ENCODE measurements at regions not wholly inside any gene's neighbourhood (a gene's known extent, or its start where the extent isn't known, plus 50 kb on each side); places are given as distances from the start of the nearest gene placed in this dataset.
"Not testable (repeated sequence)": the region's sequence is repeated elsewhere in the genome, so short reads cannot be mapped to it uniquely, and the experiment has no call there.

DNA sequence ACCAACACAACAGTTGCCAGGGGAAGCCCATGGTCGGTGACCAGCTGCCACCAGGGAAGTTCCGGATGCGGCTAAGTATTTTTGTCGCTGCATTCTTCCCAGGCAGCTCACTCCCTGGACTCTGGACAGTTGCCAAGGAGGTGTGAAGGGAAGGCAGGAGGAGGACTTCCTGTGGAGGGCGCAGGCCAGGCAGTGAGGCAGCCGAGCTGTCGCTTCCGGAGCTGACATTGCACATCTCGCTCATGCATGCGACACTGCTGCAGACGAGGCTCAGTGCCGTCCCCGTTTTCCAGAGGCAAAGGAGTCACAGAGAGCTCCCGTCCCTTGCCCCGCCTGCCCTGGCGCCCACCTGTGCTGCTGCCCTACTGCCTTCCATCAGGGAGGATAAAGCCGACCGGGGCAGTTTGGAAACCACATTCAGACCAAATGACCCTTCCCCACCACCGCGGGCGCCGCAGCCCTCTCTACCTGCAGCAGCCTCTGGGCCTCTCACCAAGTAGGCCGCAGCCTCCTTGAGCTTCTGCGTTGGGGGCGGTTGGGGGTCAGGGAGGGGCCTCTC is 81.4 kb downstream of the NENF start:
- no peak overlapping the region for H3K27ac Mint-ChIP-seq (ENCODE audit: low read depth)
- DNase-seq (ENCODE audit: low spot score in 2 of 2) (no peak), ATAC-seq (replicated peaks; ENCODE audit: extremely low read depth, poor library complexity, severe bottlenecking) (no peak)
- H3K4me3 Mint-ChIP-seq, result no peak overlapping the region
- H3K27me3 Mint-ChIP-seq, result peaks cover 83% of the 10 kb centered on the region
- no peaks in the 10 kb centered on the region for H3K4me1 Mint-ChIP-seq
- H3K9me3 Mint-ChIP-seq, result no peaks in the 10 kb centered on the region
- H3K36me3 Mint-ChIP-seq (ENCODE audit: insufficient read depth), result peaks cover 2% of the 10 kb centered on the region

DNA sequence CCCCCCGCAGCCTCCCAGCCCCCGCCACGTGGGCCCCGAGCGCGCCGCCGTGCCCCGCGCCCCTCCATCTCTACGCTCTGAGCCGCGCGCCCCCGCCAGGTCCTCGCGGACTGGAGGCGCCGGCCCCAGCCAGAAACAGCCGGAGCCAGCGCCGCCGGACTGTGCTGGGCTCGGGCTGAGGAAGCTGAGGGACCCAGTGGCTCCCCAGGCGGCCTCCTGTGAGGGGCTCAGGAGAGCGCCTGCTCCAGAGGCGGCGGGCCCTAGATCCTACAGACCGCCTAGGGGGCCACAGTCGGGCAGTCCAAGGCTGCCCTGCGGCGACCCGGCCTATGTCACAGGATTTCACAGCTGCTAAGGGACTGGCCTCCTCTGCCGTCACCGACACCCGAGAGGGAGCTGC is 82.1 kb downstream of the NENF start:
- Mint-ChIP-seq H3K4me3 (no peak overlapping the region), H3K27ac (ENCODE audit: low read depth) (no peak overlapping the region), H3K36me3 (ENCODE audit: insufficient read depth) (peaks cover 2% of the 10 kb centered on the region), H3K27me3 (peaks cover 76% of the 10 kb centered on the region), H3K4me1 (no peaks in the 10 kb centered on the region), H3K9me3 (no peaks in the 10 kb centered on the region)
- ATAC-seq (replicated peaks; ENCODE audit: extremely low read depth, poor library complexity, severe bottlenecking) (no peak), DNase-seq (ENCODE audit: low spot score in 2 of 2) (no peak)

DNA sequence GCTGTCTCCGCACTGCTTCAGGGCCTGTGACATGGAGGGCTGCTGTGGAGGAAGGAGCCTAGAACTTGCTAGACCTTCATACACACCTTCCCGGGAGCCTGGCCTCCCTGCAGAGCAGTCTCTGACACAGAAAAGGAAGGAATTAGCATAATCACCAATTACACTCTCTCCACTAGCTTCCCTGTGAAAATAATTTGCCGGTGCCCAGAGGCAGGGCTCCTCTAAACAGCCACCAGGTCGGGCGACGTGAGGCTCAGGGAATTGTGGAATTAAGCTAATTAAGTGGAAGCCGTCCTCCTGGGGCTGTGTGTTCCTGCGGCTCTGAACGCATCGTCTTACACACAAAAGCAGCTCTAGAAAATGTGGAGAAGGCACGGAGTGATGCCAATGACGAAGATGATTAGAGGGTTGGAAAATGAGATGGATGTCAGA is 82.6 kb downstream of the NENF start:
- Mint-ChIP-seq H3K9me3 (no peaks in the 10 kb centered on the region), H3K27me3 (peaks cover 74% of the 10 kb centered on the region), H3K36me3 (ENCODE audit: insufficient read depth) (peaks cover 2% of the 10 kb centered on the region), H3K27ac (ENCODE audit: low read depth) (no peak overlapping the region), H3K4me3 (peak overlapping the region; percentile 2), H3K4me1 (no peaks in the 10 kb centered on the region)
- ATAC-seq (replicated peaks; ENCODE audit: extremely low read depth, poor library complexity, severe bottlenecking) (no peak), DNase-seq (ENCODE audit: low spot score in 2 of 2) (no peak)

DNA sequence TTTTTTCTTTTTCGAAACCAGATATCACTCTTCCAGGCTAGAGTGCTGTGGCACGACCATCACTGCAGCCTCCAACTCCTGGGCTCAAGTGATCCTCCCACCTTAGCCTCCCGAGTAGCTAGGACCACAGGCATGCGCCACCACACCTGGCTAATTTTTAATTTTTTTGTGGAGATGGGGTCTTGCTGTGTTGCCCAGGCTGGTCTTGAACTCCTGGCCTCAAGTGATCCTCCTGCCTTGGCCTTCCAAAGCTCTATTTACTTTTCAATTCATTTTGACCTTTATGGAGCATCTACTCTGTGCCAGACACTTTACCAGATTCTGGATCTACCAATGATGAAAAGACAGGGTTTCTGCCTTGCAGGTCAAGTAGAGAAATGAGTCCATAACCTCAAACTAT is 83.3 kb downstream of the NENF start:
- Mint-ChIP-seq H3K27me3 (peaks cover 74% of the 10 kb centered on the region), H3K4me3 (peak overlapping the region; percentile 2)
- not testable (repeated sequence) for H3K9me3 Mint-ChIP-seq; DNase-seq (ENCODE audit: low spot score in 2 of 2); H3K4me1 Mint-ChIP-seq; ATAC-seq (replicated peaks; ENCODE audit: extremely low read depth, poor library complexity, severe bottlenecking); H3K27ac Mint-ChIP-seq (ENCODE audit: low read depth); H3K36me3 Mint-ChIP-seq (ENCODE audit: insufficient read depth)

DNA sequence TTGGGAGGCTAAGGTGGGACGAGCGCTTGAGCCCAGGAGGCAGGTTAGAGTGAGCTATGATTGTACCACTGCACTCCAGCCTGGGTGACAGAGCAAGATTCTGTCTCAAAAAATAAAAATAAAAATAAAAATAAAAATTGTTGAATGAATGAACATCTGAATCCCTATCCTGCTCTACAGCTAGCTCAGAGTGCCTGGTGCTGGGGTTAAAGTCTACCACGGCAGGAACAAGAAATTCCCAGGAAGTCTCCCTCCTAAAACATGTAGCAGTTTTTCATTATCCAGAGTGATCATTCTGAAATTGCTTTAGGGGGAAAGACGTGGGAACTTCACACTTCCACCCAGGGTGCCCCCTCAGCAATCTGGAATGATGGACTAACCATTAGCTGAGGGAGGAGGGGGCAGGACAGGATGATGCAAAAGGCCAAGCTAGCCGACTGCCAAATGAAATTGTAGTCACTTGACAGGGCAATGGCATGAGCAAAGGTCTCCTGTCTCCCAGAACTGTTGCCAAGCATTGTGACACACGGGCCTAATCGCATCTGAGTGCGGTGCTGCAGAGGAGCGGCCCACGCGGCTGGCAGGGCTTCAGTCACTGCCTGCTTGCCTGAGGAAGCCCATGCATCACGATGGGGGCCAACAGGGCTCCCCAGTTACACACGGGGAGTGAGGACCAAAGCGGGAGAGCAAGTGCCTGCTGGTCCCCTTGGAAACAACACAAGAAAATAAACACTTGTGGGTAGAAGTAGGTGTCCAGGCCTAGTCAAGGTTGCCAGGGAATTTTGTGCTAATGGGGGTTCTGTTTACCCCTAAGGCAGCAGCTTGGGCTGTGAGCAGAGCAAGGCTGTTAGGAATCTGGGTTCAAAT is 85.7 kb downstream of the NENF start:
- no peak for ATAC-seq (replicated peaks; ENCODE audit: extremely low read depth, poor library complexity, severe bottlenecking)
- Mint-ChIP-seq H3K36me3 (ENCODE audit: insufficient read depth) (peaks cover 2% of the 10 kb centered on the region), H3K4me1 (no peaks in the 10 kb centered on the region), H3K27ac (ENCODE audit: low read depth) (no peak overlapping the region), H3K27me3 (peaks cover 62% of the 10 kb centered on the region), H3K4me3 (no peak overlapping the region), H3K9me3 (no peaks in the 10 kb centered on the region)
- DNase-seq (ENCODE audit: low spot score in 2 of 2), result no peak

DNA sequence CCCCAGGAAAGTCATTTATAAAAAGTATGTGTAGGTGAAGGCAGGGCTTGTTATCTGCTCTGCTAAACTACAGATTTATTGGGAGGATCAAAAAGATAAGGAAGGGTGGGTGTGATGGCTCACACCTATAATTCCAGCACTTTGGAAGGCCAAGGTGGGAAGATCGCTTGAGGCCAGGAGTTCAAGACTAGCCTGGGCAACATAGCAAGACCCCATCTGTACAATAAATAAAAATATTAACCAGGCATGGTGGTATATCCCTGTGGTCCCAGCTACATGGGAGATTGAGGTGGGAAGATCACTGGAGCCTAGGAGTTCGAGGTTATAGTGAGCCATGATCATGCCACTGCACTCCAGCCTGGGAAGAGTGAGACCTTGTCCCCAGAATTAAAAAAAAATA is 86.4 kb downstream of the NENF start:
- ATAC-seq (replicated peaks; ENCODE audit: extremely low read depth, poor library complexity, severe bottlenecking) (no peak), DNase-seq (ENCODE audit: low spot score in 2 of 2) (no peak)
- Mint-ChIP-seq H3K9me3 (no peaks in the 10 kb centered on the region), H3K27me3 (peaks cover 55% of the 10 kb centered on the region), H3K36me3 (ENCODE audit: insufficient read depth) (no peaks in the 10 kb centered on the region), H3K27ac (ENCODE audit: low read depth) (no peak overlapping the region), H3K4me3 (no peak overlapping the region), H3K4me1 (no peaks in the 10 kb centered on the region)

DNA sequence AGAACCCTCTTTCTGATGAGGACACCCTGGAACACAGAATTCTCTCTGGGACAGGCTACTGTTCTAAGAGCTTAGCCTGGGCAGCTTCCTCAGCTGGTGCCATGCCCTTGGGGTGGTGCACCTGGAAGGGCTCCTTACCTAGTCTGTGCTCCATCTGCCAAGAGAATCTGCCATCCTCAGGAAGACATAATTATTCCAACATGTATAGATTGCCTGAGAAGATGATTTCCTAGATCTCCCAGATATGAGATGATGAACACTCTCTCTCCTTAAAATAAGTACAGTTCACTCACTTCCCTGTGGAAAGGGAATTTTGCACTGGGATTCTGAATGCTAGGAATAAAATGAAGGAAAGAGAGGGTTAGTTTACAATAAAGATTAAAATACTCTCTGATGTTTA is 87.6 kb downstream of the NENF start:
- Mint-ChIP-seq H3K4me1 (no peaks in the 10 kb centered on the region), H3K36me3 (ENCODE audit: insufficient read depth) (no peaks in the 10 kb centered on the region), H3K27ac (ENCODE audit: low read depth) (no peak overlapping the region), H3K9me3 (no peaks in the 10 kb centered on the region), H3K27me3 (peaks cover 49% of the 10 kb centered on the region), H3K4me3 (no peak overlapping the region)
- DNase-seq (ENCODE audit: low spot score in 2 of 2) (no peak), ATAC-seq (replicated peaks; ENCODE audit: extremely low read depth, poor library complexity, severe bottlenecking) (no peak)

DNA sequence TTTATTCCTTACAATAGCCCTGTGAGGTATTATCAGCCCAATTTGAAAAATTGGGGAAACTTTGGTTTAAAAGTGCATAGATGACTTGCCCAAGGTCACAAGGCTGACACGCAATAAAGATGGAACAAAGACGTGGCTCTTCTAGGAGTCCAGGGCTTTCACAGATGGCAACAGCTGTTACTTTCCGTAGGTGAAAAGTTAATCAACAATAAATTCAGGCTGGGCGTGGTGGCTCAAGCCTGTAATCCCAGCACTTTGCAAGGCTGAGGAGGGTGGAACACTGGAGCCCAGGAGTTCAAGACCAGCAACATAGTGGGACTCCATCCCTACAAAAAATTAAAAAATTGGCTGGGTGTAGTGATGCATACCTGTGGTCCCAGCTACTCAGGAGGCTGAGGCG is 87.8 kb upstream of the ATF3 start:
- DNase-seq (ENCODE audit: low spot score in 2 of 2) (no peak), ATAC-seq (replicated peaks; ENCODE audit: extremely low read depth, poor library complexity, severe bottlenecking) (no peak)
- Mint-ChIP-seq H3K9me3 (no peaks in the 10 kb centered on the region), H3K27ac (ENCODE audit: low read depth) (no peak overlapping the region), H3K4me1 (no peaks in the 10 kb centered on the region), H3K27me3 (peaks cover 44% of the 10 kb centered on the region), H3K4me3 (no peak overlapping the region), H3K36me3 (ENCODE audit: insufficient read depth) (no peaks in the 10 kb centered on the region)

DNA sequence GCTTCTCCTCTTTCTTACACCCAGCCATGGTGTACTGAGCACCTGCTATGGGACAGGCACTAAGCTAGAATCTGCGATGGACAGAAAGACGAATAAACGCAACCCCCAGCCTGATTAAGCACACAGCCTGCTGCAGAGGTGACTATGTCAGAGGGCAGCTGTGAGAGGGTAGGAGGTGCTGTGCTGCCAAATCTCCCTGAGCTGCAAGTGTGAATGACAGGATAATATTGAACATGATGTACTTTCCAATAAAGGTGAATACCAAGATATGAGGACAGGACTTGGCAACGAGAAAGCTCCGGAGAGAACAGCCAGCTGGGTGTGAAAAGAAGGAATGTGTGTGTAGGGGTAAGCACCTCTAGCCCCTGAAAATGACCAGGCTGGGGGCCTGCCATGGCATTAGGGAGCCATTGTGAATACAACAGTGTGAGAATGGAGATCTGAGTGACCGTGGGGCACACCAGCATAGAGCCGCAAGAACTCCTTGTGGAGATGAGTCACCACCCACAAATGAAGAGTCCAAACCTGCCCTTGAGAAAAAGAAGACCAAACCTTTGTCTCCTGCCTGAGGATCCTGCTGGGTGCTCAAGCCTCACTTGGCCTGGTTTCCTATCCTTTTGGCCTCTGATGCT is 83.0 kb upstream of the ATF3 start:
- H3K4me1 Mint-ChIP-seq, result no peaks in the 10 kb centered on the region
- ATAC-seq (replicated peaks; ENCODE audit: extremely low read depth, poor library complexity, severe bottlenecking) (no peak), DNase-seq (ENCODE audit: low spot score in 2 of 2) (no peak)
- H3K4me3 Mint-ChIP-seq, result no peak overlapping the region
- H3K27ac Mint-ChIP-seq (ENCODE audit: low read depth), result no peak overlapping the region
- H3K9me3 Mint-ChIP-seq, result no peaks in the 10 kb centered on the region
- H3K36me3 Mint-ChIP-seq (ENCODE audit: insufficient read depth), result no peaks in the 10 kb centered on the region
- peaks cover 39% of the 10 kb centered on the region for H3K27me3 Mint-ChIP-seq

DNA sequence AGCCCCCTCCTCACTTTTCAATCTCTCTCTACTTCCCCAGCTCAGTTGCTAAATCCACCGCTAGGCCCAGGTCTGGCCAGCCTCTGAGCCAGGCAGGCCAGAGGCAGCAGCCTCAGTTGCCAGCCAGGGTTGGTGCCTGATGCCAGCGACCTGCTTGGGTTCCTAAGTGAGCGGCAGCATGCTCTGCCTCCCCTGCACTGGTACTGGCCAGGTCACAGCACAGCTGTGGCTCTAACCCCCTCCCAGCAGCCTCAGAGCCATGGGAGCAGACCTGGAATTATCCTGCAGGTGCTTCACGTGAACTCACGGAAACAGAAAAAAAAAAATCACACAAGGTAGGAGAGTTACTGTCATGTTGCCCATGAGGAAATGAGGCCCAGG is 82.5 kb upstream of the ATF3 start:
- no peak overlapping the region for H3K27ac Mint-ChIP-seq (ENCODE audit: low read depth)

DNA sequence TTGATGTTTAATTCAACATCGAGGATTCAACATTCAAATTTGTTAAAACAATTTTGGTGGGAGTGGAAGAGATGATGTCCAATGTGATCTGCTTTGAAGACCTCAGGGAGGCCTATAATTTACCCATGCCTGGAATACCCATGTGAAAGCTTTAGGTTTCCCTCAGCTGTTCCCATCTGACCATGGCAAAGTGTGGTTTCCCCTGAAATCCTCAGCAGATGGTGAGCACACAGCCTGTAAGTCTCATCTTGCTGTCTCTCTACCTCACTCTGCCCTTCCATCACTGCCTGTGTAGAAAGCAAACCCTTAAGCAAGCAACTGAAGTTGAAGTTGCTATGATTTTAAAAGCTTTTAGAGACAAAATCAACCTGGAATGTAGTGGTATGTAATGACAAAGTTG is 80.1 kb upstream of the ATF3 start:
- DNase-seq (ENCODE audit: low spot score in 2 of 2) (no peak), ATAC-seq (replicated peaks; ENCODE audit: extremely low read depth, poor library complexity, severe bottlenecking) (no peak)
- H3K4me1 Mint-ChIP-seq, result no peaks in the 10 kb centered on the region
- no peak overlapping the region for H3K4me3 Mint-ChIP-seq
- H3K27me3 Mint-ChIP-seq, result peaks cover 25% of the 10 kb centered on the region
- H3K36me3 Mint-ChIP-seq (ENCODE audit: insufficient read depth), result no peaks in the 10 kb centered on the region
- H3K9me3 Mint-ChIP-seq, result no peaks in the 10 kb centered on the region
- H3K27ac Mint-ChIP-seq (ENCODE audit: low read depth), result no peak overlapping the region

More for the DNA sequence above, 82.5 kb upstream of the ATF3 start:
- Mint-ChIP-seq H3K4me1 (no peaks in the 10 kb centered on the region), H3K27me3 (peaks cover 36% of the 10 kb centered on the region), H3K9me3 (no peaks in the 10 kb centered on the region), H3K4me3 (no peak overlapping the region), H3K36me3 (ENCODE audit: insufficient read depth) (no peaks in the 10 kb centered on the region)
- ATAC-seq (replicated peaks; ENCODE audit: extremely low read depth, poor library complexity, severe bottlenecking) (no peak), DNase-seq (ENCODE audit: low spot score in 2 of 2) (no peak)

DNA sequence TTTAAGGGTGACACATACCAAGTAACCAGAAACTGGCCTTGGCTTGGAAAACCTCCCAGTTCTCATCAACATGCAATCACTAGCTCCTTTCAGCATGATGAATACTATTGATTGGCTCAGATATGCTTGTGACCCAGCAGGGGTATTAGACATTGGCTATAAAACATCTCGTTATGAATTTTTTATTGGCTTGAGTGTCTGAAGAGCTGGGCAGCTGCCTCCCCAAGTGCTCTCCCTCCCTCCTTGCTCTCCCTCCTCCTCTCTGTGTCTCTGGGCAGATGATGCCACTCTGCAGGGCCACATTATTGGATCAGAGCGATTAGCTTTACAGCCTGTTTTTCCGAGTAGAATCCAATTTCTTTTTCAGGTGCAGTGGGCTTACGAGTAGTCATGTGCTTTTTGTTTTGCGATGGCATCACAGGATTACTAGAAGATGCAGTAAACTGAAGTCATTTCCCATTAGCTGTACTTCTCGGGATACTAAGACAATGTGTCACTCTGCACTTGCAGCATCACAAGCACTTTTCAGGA is 79.3 kb upstream of the ATF3 start:
- no peak overlapping the region for H3K4me3 Mint-ChIP-seq
- H3K27me3 Mint-ChIP-seq, result peaks cover 25% of the 10 kb centered on the region
- no peak for DNase-seq (ENCODE audit: low spot score in 2 of 2)
- H3K36me3 Mint-ChIP-seq (ENCODE audit: insufficient read depth), result no peaks in the 10 kb centered on the region
- no peaks in the 10 kb centered on the region for H3K4me1 Mint-ChIP-seq
- H3K27ac Mint-ChIP-seq (ENCODE audit: low read depth), result no peak overlapping the region
- no peak for ATAC-seq (replicated peaks; ENCODE audit: extremely low read depth, poor library complexity, severe bottlenecking)
- no peaks in the 10 kb centered on the region for H3K9me3 Mint-ChIP-seq

DNA sequence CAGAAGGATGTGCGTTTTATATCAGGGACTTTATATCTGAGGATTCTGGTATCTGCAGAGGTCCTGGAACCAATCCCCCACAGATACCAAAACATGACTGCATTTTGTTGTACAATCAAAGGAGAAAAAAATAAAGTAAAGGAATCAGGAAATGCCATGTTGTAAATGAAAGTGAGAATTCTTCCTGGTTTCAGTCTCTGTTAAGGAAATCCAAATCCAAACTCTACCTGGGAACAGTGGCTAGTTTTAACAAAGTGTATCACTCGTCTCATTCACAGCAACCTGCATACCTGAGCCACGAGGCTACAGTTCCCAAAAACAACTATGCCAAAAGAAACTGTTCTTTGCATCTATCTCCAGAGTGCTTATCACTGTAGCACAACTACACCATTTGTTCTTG is 77.3 kb upstream of the ATF3 start:
- H3K27me3 Mint-ChIP-seq, result peaks cover 41% of the 10 kb centered on the region
- no peak overlapping the region for H3K27ac Mint-ChIP-seq (ENCODE audit: low read depth)
- H3K9me3 Mint-ChIP-seq, result no peaks in the 10 kb centered on the region
- no peak overlapping the region for H3K4me3 Mint-ChIP-seq
- no peaks in the 10 kb centered on the region for H3K36me3 Mint-ChIP-seq (ENCODE audit: insufficient read depth)
- ATAC-seq (replicated peaks; ENCODE audit: extremely low read depth, poor library complexity, severe bottlenecking) (no peak), DNase-seq (ENCODE audit: low spot score in 2 of 2) (no peak)
- no peaks in the 10 kb centered on the region for H3K4me1 Mint-ChIP-seq
